ENCODE measurements at regions not wholly inside any gene's neighbourhood (a gene's known extent, or its start where the extent isn't known, plus 50 kb on each side); places are given as distances from the start of the nearest gene placed in this dataset.

GRCh38 chr16:51039638-51040331 lies 111.3 kb downstream of the SALL1 start:
- TF ChIP-seq FOS (IDR thresholded peaks at IDR 0.05; ENCODE audit: borderline replicate concordance, insufficient read depth, low read length) (no peak), EZH2 (IDR thresholded peaks at IDR 0.05; ENCODE audit: borderline replicate concordance, low read depth, low read length, severe bottlenecking) (no peak)

Measured in endothelial cell of umbilical vein (primary cell).